ENCODE measurements at regions not wholly inside any gene's neighbourhood (a gene's known extent, or its start where the extent isn't known, plus 50 kb on each side); places are given as distances from the start of the nearest gene placed in this dataset.

DNA sequence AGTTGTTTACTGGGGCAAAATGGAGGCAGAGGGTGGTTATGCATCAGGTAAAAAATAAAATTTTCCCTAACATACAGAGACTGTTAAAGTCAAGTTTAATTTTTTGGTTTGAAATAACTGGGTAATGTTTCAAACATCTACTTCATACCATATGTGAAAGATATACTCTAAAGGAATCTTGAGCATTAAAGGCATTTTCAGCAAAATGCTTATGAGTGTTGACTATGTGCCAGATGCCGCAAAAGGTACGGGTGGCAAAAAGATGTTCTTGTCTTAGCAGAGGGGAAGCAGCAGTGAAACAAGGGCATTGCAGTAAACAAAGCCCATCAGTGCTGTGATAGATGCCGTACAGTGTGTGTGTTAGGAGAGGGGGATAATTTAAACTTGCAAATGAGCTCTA, 263.1 kb upstream of the ID2 start:
- TF ChIP-seq, protein P1, sequence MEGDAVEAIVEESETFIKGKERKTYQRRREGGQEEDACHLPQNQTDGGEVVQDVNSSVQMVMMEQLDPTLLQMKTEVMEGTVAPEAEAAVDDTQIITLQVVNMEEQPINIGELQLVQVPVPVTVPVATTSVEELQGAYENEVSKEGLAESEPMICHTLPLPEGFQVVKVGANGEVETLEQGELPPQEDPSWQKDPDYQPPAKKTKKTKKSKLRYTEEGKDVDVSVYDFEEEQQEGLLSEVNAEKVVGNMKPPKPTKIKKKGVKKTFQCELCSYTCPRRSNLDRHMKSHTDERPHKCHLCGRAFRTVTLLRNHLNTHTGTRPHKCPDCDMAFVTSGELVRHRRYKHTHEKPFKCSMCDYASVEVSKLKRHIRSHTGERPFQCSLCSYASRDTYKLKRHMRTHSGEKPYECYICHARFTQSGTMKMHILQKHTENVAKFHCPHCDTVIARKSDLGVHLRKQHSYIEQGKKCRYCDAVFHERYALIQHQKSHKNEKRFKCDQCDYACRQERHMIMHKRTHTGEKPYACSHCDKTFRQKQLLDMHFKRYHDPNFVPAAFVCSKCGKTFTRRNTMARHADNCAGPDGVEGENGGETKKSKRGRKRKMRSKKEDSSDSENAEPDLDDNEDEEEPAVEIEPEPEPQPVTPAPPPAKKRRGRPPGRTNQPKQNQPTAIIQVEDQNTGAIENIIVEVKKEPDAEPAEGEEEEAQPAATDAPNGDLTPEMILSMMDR (IDR thresholded peaks at IDR 0.05) = no peak
- Histone ChIP-seq H3K27ac (no peak overlapping the region), H3K4me1 (peaks cover 0 to 6% (median 5%) of the 10 kb centered on the region in 3 donors), H3K9me3 (no peaks in the 10 kb centered on the region), H3K4me3 (no peak overlapping the region), H3K36me3 (no peaks in the 10 kb centered on the region), H3K27me3 (no peaks in the 10 kb centered on the region)
- intact Hi-C loops (cut with DNase I) = no loop called here
- DNase-seq = no peak
- ATAC-seq = no peak
- no peak for FAIRE-seq
- 91 to 95% methylated on average over 3 of the region's 3 CpGs for WGBS, 2 donors

DNA sequence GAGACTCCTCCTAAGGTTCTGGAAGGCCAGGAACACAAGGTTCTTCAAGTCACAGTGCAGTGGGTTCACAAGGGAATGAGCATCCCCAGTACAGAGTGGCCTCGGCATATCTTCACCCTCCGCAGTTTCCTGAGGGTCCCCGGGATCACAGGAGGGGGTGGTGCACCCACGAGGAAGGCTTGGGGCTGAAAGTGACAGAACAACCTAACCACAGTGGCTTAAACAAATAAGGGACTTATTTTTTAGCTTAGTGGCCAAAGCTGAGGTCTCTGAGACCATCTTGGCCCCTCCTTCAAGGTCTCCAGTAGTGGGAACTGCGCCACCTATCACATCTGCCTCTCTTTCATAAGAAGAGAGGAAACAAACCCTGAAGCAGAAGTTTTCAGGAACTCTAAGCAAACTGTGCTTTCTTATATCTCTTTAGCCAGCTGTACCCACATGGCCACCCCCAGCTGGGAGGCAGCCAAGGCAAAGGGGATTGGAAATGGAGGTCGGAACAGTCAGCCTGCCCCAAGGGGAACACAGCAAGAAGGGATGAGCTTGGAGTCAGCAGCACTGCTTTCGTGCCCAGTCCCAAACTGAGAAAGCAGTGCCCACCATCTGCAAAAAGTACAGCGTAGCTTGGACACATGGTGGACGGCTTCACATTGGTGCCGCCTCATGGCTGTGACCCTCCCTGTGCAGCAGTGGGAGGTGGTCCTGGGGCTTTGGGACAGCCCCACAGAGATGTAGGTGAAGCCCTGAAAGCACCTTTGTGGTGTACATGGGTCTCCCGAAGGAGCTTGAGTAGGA, 260.0 kb upstream of the ID2 start:
- ATAC-seq (no peak), FAIRE-seq (no peak), DNase-seq (no peak)
- Histone ChIP-seq H3K9me3 (no peaks in the 10 kb centered on the region), H3K27ac (no peak overlapping the region), H3K4me3 (no peak overlapping the region), H3K4me1 (no peaks in the 10 kb centered on the region), H3K27me3 (no peaks in the 10 kb centered on the region), H3K36me3 (no peaks in the 10 kb centered on the region)
- 85 to 93% methylated on average over 11 of the region's 11 CpGs for WGBS, 2 donors
- intact Hi-C loops (cut with DNase I) = no loop called here
- TF ChIP-seq, protein P1 (IDR thresholded peaks at IDR 0.05) = no peak

DNA sequence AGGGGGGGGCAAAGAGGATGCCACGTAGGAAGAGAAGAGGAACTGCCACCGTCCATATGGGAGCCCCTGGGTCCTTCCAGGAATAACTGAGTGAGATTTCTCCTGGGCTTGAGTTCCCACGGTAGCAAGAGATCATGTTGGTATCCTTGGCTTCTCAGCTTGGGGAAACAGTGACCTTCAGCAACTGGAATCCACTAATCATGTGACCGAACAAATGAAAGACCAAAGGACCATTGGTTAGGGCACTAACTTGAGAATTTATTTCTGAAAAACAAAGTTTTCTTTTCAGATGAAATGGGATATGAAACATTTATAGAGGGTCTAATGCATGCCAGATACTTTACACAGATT, 259.4 kb upstream of the ID2 start:
- Histone ChIP-seq H3K36me3 (no peaks in the 10 kb centered on the region), H3K4me1 (no peaks in the 10 kb centered on the region), H3K27ac (no peak overlapping the region), H3K27me3 (no peaks in the 10 kb centered on the region), H3K4me3 (no peak overlapping the region), H3K9me3 (no peaks in the 10 kb centered on the region)
- no peak for DNase-seq
- intact Hi-C loops (cut with DNase I) = no loop called here
- no peak for ATAC-seq
- no peak for FAIRE-seq
- WGBS, 2 donors = 72 to 81% methylated on average over 4 of the region's 4 CpGs
- TF ChIP-seq, protein P1 (IDR thresholded peaks at IDR 0.05) = no peak

DNA sequence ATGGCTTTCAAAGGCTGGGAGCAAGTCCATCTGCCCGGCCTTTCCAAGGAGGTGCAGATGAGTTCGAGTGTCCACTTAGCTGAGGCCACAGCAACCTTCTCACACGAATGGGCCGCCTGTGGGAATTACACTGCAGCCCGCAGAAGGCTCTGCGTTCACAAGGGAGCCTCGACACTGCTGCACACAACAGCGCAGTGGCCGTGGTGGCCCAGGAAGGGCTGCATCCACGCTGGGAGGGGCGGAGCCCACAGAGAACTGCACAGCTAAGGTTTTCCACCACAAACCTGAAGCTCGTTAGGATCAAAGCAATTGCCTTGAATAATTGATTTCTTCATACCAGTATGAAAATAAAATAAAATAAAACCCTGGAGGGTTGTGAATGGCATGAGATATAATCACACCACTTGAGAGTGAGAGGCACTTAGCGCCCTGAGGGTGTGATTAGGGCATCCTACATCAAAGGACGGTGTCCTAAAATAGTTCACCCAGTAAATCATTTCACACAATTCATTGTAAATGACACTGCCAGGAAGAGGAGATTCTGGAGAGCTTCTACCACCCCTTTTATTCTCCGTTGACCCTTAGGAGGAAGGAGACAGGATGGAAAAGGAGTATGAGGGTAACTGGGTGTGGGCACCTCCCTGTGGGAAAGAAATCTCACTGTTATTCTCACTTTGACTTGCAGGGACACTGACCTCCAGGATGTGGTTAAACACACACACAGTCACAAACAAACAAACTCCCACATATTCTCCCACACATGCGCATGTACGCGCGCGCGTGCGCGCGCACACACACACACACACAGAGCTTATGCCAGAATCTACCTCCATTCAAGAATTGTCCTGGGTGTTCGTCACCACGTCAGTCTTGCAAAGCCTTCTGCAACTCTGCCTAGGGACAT, 256.6 kb upstream of the ID2 start:
- intact Hi-C loops (cut with DNase I) = no loop called here
- no peak overlapping the region for H3K27ac ChIP-seq
- no peak overlapping the region for H3K4me3 ChIP-seq
- TF ChIP-seq, protein P1 (IDR thresholded peaks at IDR 0.05) = no peak
- no peaks in the 10 kb centered on the region for H3K36me3 ChIP-seq
- H3K27me3 ChIP-seq = no peaks in the 10 kb centered on the region
- DNase-seq (no peak), ATAC-seq (no peak), FAIRE-seq (no peak)
- H3K9me3 ChIP-seq = no peaks in the 10 kb centered on the region
- no peaks in the 10 kb centered on the region for H3K4me1 ChIP-seq
- 90 to 93% methylated on average over 26 of the region's 26 CpGs for WGBS, 2 donors
